Loucy (cell line): ENCODE measurements at regions not wholly inside any gene's neighbourhood (a gene's known extent, or its start where the extent isn't known, plus 50 kb on each side); places are given as distances from the start of the nearest gene placed in this dataset.

Experiments used
- H2AFZ ChIP-seq: fragments of 200-600 bp; sonication (generic); 2 replicates; pipeline ENCODE4 v1.6.0; 2016; ENCODE audit warnings: antibody characterized with exemption, mild to moderate bottlenecking, low read length, moderate library complexity
- H3F3A ChIP-seq: fragments of 200-600 bp; 2 replicates; pipeline ENCODE4 v1.6.0; 2016; ENCODE audit warnings: antibody characterized with exemption, low read depth, mild to moderate bottlenecking
- H3K27me3 ChIP-seq: fragments of 200-600 bp; sonication (generic); 2 replicates; pipeline ENCODE4 v1.6.1; 2014; ENCODE audit warnings: low read length, mild to moderate bottlenecking; ENCODE audit not compliant: insufficient read depth, poor library complexity, severe bottlenecking
- H3K36me3 ChIP-seq: fragments of 200-600 bp; sonication (generic); 2 replicates; pipeline ENCODE4 v1.6.1; 2016; ENCODE audit warnings: low read length; ENCODE audit not compliant: insufficient read depth
- H3K4me1 ChIP-seq: fragments of 200-600 bp; sonication (generic); 2 replicates; pipeline ENCODE4 v1.5.1; 2014; ENCODE audit warnings: low read length, mild to moderate bottlenecking; ENCODE audit not compliant: insufficient read depth, poor library complexity, severe bottlenecking
- H3K4me2 ChIP-seq: fragments of 200-600 bp; sonication (generic); 2 replicates; pipeline ENCODE4 v1.6.0; 2014; ENCODE audit warnings: antibody characterized with exemption, low read length, low read depth, mild to moderate bottlenecking; ENCODE audit not compliant: poor library complexity, severe bottlenecking
- H3K4me3 ChIP-seq: fragments of 200-600 bp; sonication (generic); 2 replicates; pipeline ENCODE4 v1.5.1; 2014; ENCODE audit warnings: low read length, mild to moderate bottlenecking, mixed read lengths; ENCODE audit not compliant: poor library complexity, severe bottlenecking
- H3K79me2 ChIP-seq: fragments of 200-600 bp; sonication (generic); 2 replicates; pipeline ENCODE4 v1.6.1; 2014; ENCODE audit warnings: low read length; ENCODE audit not compliant: insufficient read depth
- H3K9ac ChIP-seq: fragments of 200-600 bp; sonication (generic); 2 replicates; pipeline ENCODE4 v1.6.0; 2014; ENCODE audit warnings: mild to moderate bottlenecking, low read depth, low read length, moderate library complexity; ENCODE audit not compliant: poor library complexity, severe bottlenecking
- H3K9me2 ChIP-seq: fragments of 200-600 bp; sonication (generic); replicated peaks from 2 replicates; pipeline ENCODE4 v1.6.1; 2016; ENCODE audit warnings: low read depth, low read length, mixed read lengths
- H3K9me3 ChIP-seq: fragments of 200-600 bp; sonication (generic); 2 replicates; pipeline ENCODE4 v1.6.1; 2014; ENCODE audit warnings: mild to moderate bottlenecking, antibody characterized with exemption, low read length, low read depth; ENCODE audit not compliant: insufficient read depth
- H4K20me1 ChIP-seq: fragments of 200-600 bp; sonication (generic); 2 replicates; pipeline ENCODE4 v1.6.0; 2014; ENCODE audit warnings: antibody characterized with exemption, low read length, mild to moderate bottlenecking; ENCODE audit not compliant: insufficient read depth, poor library complexity, severe bottlenecking
- CTCF ChIP-seq: fragments of 200-600 bp; sonication (generic); conservative IDR thresholded peaks from 2 replicates; pipeline ENCODE4 v1.5.1; 2014; ENCODE audit warnings: mild to moderate bottlenecking, antibody characterized with exemption, low read length
- EZH2phosphoT487 ChIP-seq: fragments of 200-600 bp; IDR thresholded peaks from 2 replicates; pipeline ENCODE4 v1.6.1; 2018; ENCODE audit warnings: antibody characterized with exemption, mild to moderate bottlenecking, moderate library complexity, borderline replicate concordance

DNA sequence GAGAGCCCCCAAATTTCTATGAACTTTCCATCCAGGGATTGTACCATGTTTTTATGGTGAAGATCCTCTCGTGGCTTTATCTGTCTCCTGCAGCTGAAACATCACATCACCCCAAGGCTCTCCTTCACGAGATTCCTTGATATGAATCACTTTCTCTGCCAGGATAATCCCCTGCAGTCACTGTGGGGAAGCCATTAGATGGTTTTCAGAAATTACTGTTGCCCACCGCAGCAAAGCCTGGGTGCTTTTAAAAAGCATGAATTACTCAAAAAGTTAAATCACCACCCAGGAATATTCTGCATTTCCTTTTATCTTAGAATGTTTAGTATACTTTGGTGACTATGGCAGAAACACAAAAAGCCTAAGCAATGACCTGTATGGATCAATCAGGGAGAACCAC is 428.4 kb upstream of the SLC14A2 start:
- no peaks in the 10 kb centered on the region for H3K79me2 ChIP-seq
- H3K36me3 ChIP-seq, result no peaks in the 10 kb centered on the region
- no peak overlapping the region for H3K4me3 ChIP-seq
- H3F3A ChIP-seq, result no peaks in the 10 kb centered on the region
- H3K27me3 ChIP-seq, result no peaks in the 10 kb centered on the region
- H3K4me2 ChIP-seq, result no peak overlapping the region
- H3K9me3 ChIP-seq, result no peaks in the 10 kb centered on the region
- no peaks in the 10 kb centered on the region for H3K9me2 ChIP-seq
- H2AFZ ChIP-seq, result no peak overlapping the region
- TF ChIP-seq CTCF (no peak), EZH2phosphoT487 (no peak)
- H3K9ac ChIP-seq, result no peak overlapping the region
- H3K4me1 ChIP-seq, result peaks cover 6% of the 10 kb centered on the region
- no peaks in the 10 kb centered on the region for H4K20me1 ChIP-seq

DNA sequence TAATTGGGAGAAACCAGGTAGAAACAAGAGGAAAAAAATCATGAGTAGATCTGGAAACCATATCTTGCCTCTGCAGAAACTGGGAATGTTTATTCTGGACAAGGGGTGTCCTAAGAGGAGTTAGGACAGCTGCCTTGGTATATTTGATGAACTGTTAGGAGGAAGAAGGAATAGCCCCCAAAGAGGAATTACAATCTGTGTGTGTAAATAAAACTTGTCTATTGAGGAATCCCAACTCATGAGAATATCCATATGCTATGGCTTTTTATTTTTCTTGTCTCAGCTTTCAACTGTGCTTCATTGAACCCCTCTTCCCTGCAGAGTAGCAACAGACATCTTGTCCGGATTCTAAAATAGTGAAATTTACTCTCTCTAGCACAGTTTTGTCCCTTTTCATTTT is 423.5 kb upstream of the SLC14A2 start:
- H3K36me3 ChIP-seq, result no peaks in the 10 kb centered on the region
- no peak overlapping the region for H3K9ac ChIP-seq
- H3K4me3 ChIP-seq, result no peak overlapping the region
- no peak overlapping the region for H3K4me2 ChIP-seq
- no peak overlapping the region for H2AFZ ChIP-seq
- no peaks in the 10 kb centered on the region for H3K4me1 ChIP-seq
- no peak for TF ChIP-seq EZH2phosphoT487
- no peak for TF ChIP-seq CTCF
- H3K79me2 ChIP-seq, result no peaks in the 10 kb centered on the region
- no peaks in the 10 kb centered on the region for H4K20me1 ChIP-seq
- H3K9me3 ChIP-seq, result no peaks in the 10 kb centered on the region
- H3F3A ChIP-seq, result no peaks in the 10 kb centered on the region
- no peaks in the 10 kb centered on the region for H3K9me2 ChIP-seq
- H3K27me3 ChIP-seq, result no peaks in the 10 kb centered on the region

DNA sequence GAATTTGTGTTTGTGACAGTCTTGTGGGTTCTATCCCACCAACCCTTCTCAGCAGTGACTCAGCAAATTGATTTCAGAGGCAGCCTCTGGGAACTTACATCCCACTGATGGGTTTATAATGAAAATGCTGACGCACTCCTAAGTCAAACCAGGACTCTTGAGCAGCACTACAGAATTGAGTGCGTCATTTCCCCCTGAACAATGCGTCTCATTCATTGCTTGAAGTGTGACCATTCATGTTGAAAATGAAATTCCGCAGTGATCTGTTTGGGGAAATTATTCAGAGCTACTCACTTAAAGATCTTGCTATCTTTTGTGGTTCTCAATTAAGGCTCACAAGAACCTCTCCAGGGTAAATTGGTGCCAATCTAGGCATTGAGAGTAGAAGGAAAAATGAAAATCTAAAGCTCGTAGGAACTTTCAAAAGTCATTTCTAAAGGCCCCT is 417.7 kb upstream of the SLC14A2 start:
- no peak for TF ChIP-seq EZH2phosphoT487
- no peak for TF ChIP-seq CTCF
- H3K4me2 ChIP-seq, result no peak overlapping the region
- no peak overlapping the region for H2AFZ ChIP-seq

More for the DNA sequence above, 417.7 kb upstream of the SLC14A2 start:
- H3F3A ChIP-seq, result no peaks in the 10 kb centered on the region
- H3K9ac ChIP-seq, result no peak overlapping the region
- H3K4me3 ChIP-seq, result no peak overlapping the region
- H3K36me3 ChIP-seq, result no peaks in the 10 kb centered on the region
- H3K9me2 ChIP-seq, result no peaks in the 10 kb centered on the region
- peaks cover 16% of the 10 kb centered on the region for H3K4me1 ChIP-seq
- H4K20me1 ChIP-seq, result no peaks in the 10 kb centered on the region
- no peaks in the 10 kb centered on the region for H3K27me3 ChIP-seq
- no peaks in the 10 kb centered on the region for H3K9me3 ChIP-seq
- H3K79me2 ChIP-seq, result no peaks in the 10 kb centered on the region
